Liver (tissue), 8 donors: ENCODE measurements at regions not wholly inside any gene's neighbourhood (a gene's known extent, or its start where the extent isn't known, plus 50 kb on each side); places are given as distances from the start of the nearest gene placed in this dataset.

Experiments
- DNase-seq: peaks from one replicate; pipeline ENCODE4 v3.0.0-alpha.2; 2017; ENCODE audit warnings: low spot score
- H3K27ac ChIP-seq, 2 donors: one replicate each; pipeline ENCODE4 v1.7.0; 2013; ENCODE audit warnings: inconsistent platforms in 2 of 2, low read length in 2 of 2, control low read depth in 1 of 2, low read depth in 1 of 2, mild to moderate bottlenecking in 1 of 2
- H3K27me3 ChIP-seq, 4 donors: one replicate each; pipeline versions ENCODE4 v1.6.1 to v1.7.0; 2013; ENCODE audit warnings: low read length in 3 of 4, inconsistent platforms in 1 of 4, mild to moderate bottlenecking in 1 of 4, moderate library complexity in 1 of 4; ENCODE audit not compliant: control insufficient read depth in 4 of 4, insufficient read depth in 4 of 4
- H3K36me3 ChIP-seq, 4 donors: one replicate each; pipeline versions ENCODE4 v1.6.1 to v1.7.0; 2013; ENCODE audit warnings: low read length in 3 of 4, mild to moderate bottlenecking in 3 of 4, low read depth in 1 of 4, moderate library complexity in 1 of 4; ENCODE audit not compliant: control insufficient read depth in 4 of 4, insufficient read depth in 3 of 4
- H3K4me1 ChIP-seq, 4 donors: one replicate each; pipeline versions ENCODE4 v1.6.1 to v1.7.0; 2013; ENCODE audit warnings: low read length in 3 of 4, mild to moderate bottlenecking in 3 of 4, moderate library complexity in 1 of 4; ENCODE audit not compliant: control insufficient read depth in 4 of 4, insufficient read depth in 4 of 4
- H3K4me3 ChIP-seq, 3 donors: one replicate each; pipeline versions ENCODE4 v1.6.1 to v1.7.0; 2013; ENCODE audit warnings: low read length in 3 of 3, control low read depth in 1 of 3, low read depth in 1 of 3, mild to moderate bottlenecking in 1 of 3
- H3K9ac ChIP-seq, 2 donors: one replicate each; pipeline ENCODE4 v1.7.0; 2013; ENCODE audit warnings: low read length in 2 of 2, mild to moderate bottlenecking in 2 of 2, moderate library complexity in 2 of 2, control low read depth in 1 of 2, low read depth in 1 of 2
- H3K9me3 ChIP-seq, 4 donors: one replicate each; pipeline versions ENCODE4 v1.6.1 to v1.7.0; 2013; ENCODE audit warnings: low read length in 3 of 4; ENCODE audit not compliant: control insufficient read depth in 4 of 4
- ATF3 ChIP-seq: IDR thresholded peaks from 2 replicates; pipeline ENCODE4 v1.6.1; 2016; ENCODE audit warnings: antibody characterized with exemption
- CTCF ChIP-seq: fragments of 150-350 bp; IDR thresholded peaks from 2 replicates; pipeline ENCODE4 v1.5.1; 2017; ENCODE audit warnings: improper control_type of control experiment, low read depth, low read length; ENCODE audit not compliant: missing input control
- EGR1 ChIP-seq, 2 donors: IDR thresholded peaks; 2 replicates each; pipeline ENCODE4 v1.6.1; 2016 to 2018; ENCODE audit warnings: antibody characterized with exemption in 2 of 2, low read depth in 2 of 2
- FOXA1 ChIP-seq: IDR thresholded peaks from 2 replicates; pipeline ENCODE4 v1.6.1; 2016; ENCODE audit warnings: antibody characterized with exemption
- FOXA2 ChIP-seq: IDR thresholded peaks from 2 replicates; pipeline ENCODE4 v1.6.1; 2016; ENCODE audit warnings: antibody characterized with exemption
- GABPA ChIP-seq, 2 donors: IDR thresholded peaks in 1 of 2; conservative IDR thresholded peaks in 1 of 2; 2 replicates each; pipeline ENCODE4 v1.6.1; 2016; ENCODE audit warnings: antibody characterized with exemption in 2 of 2, mild to moderate bottlenecking in 1 of 2, moderate library complexity in 1 of 2
- HNF4A ChIP-seq, 2 donors: conservative IDR thresholded peaks; 2 replicates each; pipeline ENCODE4 v1.6.1; 2016; ENCODE audit warnings: antibody characterized with exemption in 2 of 2, mild to moderate bottlenecking in 2 of 2
- HNF4G ChIP-seq: IDR thresholded peaks from 2 replicates; pipeline ENCODE4 v1.6.1; 2016; ENCODE audit warnings: antibody characterized with exemption
- JUND ChIP-seq, 2 donors: IDR thresholded peaks; 2 replicates each; pipeline ENCODE4 v1.6.1; 2016; ENCODE audit warnings: antibody characterized with exemption in 2 of 2
- MAX ChIP-seq: IDR thresholded peaks from 2 replicates; pipeline ENCODE4 v1.6.1; 2016; ENCODE audit warnings: antibody characterized with exemption
- NR2F2 ChIP-seq: IDR thresholded peaks from 2 replicates; pipeline ENCODE4 v1.6.1; 2016; ENCODE audit warnings: antibody characterized with exemption
- RAD21 ChIP-seq, 2 donors: IDR thresholded peaks; 2 replicates each; pipeline ENCODE4 v1.6.1; 2016; ENCODE audit warnings: antibody characterized with exemption in 2 of 2, mild to moderate bottlenecking in 2 of 2
- REST ChIP-seq: IDR thresholded peaks from 2 replicates; pipeline ENCODE4 v1.6.1; 2016; ENCODE audit warnings: antibody characterized with exemption, mild to moderate bottlenecking
- RXRA ChIP-seq, 2 donors: IDR thresholded peaks; 2 replicates each; pipeline ENCODE4 v1.6.1; 2017 to 2018; ENCODE audit warnings: antibody characterized with exemption in 2 of 2, mild to moderate bottlenecking in 1 of 2
- YY1 ChIP-seq: IDR thresholded peaks from 2 replicates; pipeline ENCODE4 v1.6.1; 2016; ENCODE audit warnings: antibody characterized with exemption, mild to moderate bottlenecking
- ZBTB33 ChIP-seq: IDR thresholded peaks from 2 replicates; pipeline ENCODE4 v1.6.1; 2016; ENCODE audit warnings: antibody characterized with exemption
- WGBS: extraction: QIAGEN DNeasy Blood & Tissue Kit; methylation state at CpG from one replicate; pipeline ENCODE4 v1.1.7; 2013; 5-methylcytosine and 5-hydroxymethylcytosine counted together
- donor health status: healthy.
- donor health status: healthy.
- donor health status: healthy.
- donor health status: healthy.
- donor health status: healthy.

GRCh38 chr1:209107535-209107934 lies 476.0 kb upstream of the CAMK1G start:
- Histone ChIP-seq H3K27ac (no peak overlapping the region), H3K36me3 (no peaks in the 10 kb centered on the region), H3K4me1 (peaks cover 0 to 8% (median 6%) of the 10 kb centered on the region in 4 donors), H3K27me3 (no peaks in the 10 kb centered on the region), H3K9ac (no peak overlapping the region), H3K9me3 (no peaks in the 10 kb centered on the region), H3K4me3 (no peak overlapping the region)
- WGBS = 93% methylated on average over 10 of the region's 10 CpGs
- no peak for TF ChIP-seq ZBTB33
- no peak for TF ChIP-seq RAD21 (IDR thresholded peaks at IDR 0.05)
- no peak for TF ChIP-seq REST
- no peak for TF ChIP-seq GABPA (IDR thresholded peaks at IDR 0.05 in 1 of 2, conservative IDR thresholded peaks at IDR 0.05 in 1 of 2)
- no peak for TF ChIP-seq JUND (IDR thresholded peaks at IDR 0.05)
- TF ChIP-seq YY1 = no peak
- no peak for TF ChIP-seq HNF4G
- TF ChIP-seq EGR1 (IDR thresholded peaks at IDR 0.05; ENCODE audit: low read depth in 2 of 2) = no peak
- TF ChIP-seq RXRA (IDR thresholded peaks at IDR 0.05) = no peak
- TF ChIP-seq CTCF = no peak
- no peak for TF ChIP-seq NR2F2
- TF ChIP-seq FOXA2 = no peak
- no peak for TF ChIP-seq MAX
- TF ChIP-seq ATF3 = no peak
- no peak for TF ChIP-seq HNF4A (conservative IDR thresholded peaks at IDR 0.05)
- TF ChIP-seq FOXA1 = no peak
- no peak for DNase-seq
